ENCODE measurements at regions not wholly inside any gene's neighbourhood (a gene's known extent, or its start where the extent isn't known, plus 50 kb on each side); places are given as distances from the start of the nearest gene placed in this dataset.

DNA sequence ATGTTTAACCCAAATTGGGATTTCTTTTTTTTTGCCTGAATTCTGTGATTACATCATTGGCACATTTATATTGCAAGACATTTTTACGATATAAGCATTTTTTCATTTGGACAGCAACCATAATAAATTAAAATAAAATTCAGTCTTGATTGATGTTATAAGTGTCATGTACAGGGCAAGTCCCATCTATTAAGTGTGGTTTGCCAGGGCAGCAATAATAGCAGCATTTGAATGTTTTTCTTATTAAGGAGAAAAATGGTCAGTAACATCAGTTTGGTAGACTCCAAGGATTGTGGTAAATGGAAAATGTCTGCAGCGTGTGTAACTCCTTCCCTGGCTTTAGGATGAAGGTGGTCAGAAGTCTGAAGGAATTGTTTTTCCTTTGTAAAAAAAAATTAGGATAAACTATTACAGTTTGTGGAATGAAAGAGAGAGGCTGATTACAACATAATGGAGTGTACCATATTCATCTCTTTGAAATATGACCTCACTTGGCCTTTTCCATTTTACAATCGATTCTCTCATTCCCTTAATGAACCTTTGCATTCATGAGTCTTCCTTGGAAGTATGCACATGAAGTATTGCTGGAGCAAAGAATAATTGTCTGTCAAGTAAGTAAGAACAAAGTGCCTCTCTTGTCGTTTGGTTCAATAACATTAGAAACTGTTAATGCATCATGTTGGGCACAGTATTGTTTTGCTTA is 405.4 kb upstream of the THRB start:
- no peak for DNase-seq (ENCODE audit: insufficient read length, low spot score)
- no peak for FAIRE-seq

DNA sequence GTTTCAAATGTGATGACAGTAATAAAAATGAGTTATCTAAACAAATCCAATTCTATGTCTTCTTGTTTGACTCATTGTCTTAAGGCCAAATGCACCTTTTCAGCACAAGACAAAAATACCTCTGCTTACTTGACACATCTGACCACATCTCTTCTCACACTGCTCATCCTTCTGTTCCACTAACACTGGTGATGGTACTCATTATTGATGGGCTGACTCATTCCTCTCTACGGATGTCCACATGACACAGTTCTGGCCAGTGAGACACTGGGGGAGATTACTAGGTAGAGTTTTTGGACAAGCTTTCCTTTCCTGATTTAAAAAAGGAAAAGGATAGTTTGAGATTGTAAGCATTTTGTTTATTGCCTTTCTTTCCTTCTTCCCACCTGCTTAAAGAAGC is 410.6 kb upstream of the THRB start:
- DNase-seq (ENCODE audit: insufficient read length, low spot score) (no peak), FAIRE-seq (no peak)

GRCh38 chr3:24907106-24907505 is 412.5 kb upstream of the THRB start:
- no peak for FAIRE-seq

GRCh38 chr3:24911076-24911475 is 416.4 kb upstream of the THRB start:
- FAIRE-seq, result no peak
- no peak for DNase-seq (ENCODE audit: insufficient read length, low spot score)

More at GRCh38 chr3:24907106-24907505, 412.5 kb upstream of the THRB start:
- no peak for DNase-seq (ENCODE audit: insufficient read length, low spot score)

DNA sequence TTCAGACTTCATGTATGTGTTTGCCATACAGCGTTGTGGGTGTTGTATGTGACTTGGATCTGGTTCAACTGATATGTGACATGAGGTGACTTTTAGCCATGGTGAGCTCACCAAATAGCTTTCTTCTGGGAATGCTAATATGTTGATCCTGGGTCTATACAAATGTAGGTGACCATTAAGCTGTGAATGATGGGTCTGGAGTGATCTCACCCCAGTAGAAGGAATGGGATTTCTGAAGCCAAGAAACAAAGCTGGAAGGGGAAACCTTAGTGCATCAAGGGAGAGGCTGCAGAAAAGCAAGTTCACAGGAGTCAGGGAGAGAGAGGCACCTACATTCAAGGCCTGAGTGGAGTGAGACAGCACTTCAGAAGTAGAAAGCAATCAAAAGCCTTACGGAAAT is 421.0 kb upstream of the THRB start:
- DNase-seq (ENCODE audit: insufficient read length, low spot score) (no peak), FAIRE-seq (no peak)

DNA sequence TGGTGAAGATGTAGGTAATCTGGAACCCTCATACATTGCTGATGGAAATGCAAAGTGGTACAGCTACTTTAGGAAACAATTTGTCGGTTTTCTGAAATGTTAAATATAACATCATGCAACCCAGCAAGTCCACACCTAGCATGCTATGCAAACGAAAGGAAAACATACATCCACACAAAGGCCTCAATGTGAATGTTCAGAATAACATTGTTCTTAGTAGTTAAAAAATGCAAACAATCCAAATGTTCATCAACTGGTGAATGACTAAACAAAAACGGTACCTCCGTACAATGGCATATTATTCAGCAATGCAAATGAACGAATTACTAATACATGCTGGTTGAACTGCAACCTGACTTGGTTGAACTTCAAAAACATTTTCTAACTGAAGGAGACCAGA is 423.3 kb upstream of the THRB start:
- no peak for DNase-seq (ENCODE audit: insufficient read length, low spot score)
- no peak for FAIRE-seq

DNA sequence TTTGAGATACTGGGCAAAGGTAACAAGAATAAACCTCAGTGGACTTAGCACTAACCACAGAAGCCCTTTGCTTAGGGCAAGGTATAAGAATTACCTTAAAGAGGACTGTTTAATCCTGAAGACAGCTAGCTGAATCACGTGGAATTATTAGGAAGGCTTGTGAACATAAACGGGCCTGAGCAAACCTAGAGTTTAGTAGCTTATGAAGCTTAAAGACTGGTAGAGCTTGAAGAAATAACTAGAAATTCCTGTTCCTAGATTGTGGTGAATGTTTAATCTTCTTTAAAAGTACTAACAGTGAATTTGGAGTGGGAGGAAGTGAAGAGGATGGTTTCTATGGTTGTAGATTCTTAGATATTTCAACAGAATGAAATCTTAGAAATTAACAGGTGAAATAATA is 428.9 kb upstream of the THRB start:
- DNase-seq (ENCODE audit: insufficient read length, low spot score), result no peak
- FAIRE-seq, result no peak

- DNase-seq (ENCODE audit: insufficient read length, low spot score) (no peak), FAIRE-seq (no peak)
Measured at GRCh38 chr3:24929521-24929920, 434.9 kb upstream of the THRB start.

DNA sequence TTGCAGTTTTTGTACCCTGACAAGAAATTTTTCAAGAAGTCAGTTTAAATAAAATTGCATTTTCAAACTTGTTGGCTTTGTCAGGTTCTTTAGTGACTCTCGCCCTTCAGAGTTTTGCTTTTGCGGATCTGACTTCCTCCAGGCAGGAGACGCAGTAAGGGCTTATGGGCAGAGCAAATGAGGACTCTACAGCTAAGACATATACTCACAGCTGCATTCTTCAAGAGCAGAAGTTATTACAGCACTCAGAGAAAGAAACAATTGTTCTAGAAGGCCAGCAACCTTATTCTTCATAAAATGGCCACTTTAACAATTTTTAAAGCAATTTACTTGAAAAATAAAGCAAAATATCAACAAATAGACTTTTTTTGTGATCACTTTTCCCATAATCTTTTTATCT is 438.8 kb upstream of the THRB start:
- no peak for DNase-seq (ENCODE audit: insufficient read length, low spot score)
- FAIRE-seq, result no peak

DNA sequence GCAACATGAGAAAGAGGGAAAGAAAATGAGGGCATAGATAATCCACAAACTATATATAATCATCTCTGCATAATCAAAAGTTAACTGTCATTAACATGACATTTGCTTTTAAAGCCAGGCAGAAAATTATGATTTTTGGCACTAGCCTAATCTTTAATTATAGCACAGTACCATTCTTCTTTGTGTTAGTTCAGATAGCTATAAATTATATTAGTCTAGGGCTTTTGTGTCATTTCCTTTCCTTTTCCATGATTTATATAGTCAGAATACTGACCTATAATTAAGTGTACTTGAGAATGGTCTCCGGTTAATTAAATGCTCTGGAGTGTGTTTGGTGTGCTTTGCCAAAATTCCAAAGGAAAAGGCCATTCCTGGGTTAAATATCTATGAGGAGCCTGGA is 441.9 kb upstream of the THRB start:
- FAIRE-seq (no peak), DNase-seq (ENCODE audit: insufficient read length, low spot score) (no peak)

- DNase-seq (ENCODE audit: insufficient read length, low spot score), result no peak
- FAIRE-seq, result no peak
Measured at GRCh38 chr3:24937228-24937627, 442.6 kb upstream of the THRB start.

- FAIRE-seq, result no peak
- no peak for DNase-seq (ENCODE audit: insufficient read length, low spot score)
Measured at GRCh38 chr3:24937780-24938179, 443.1 kb upstream of the THRB start.

DNA sequence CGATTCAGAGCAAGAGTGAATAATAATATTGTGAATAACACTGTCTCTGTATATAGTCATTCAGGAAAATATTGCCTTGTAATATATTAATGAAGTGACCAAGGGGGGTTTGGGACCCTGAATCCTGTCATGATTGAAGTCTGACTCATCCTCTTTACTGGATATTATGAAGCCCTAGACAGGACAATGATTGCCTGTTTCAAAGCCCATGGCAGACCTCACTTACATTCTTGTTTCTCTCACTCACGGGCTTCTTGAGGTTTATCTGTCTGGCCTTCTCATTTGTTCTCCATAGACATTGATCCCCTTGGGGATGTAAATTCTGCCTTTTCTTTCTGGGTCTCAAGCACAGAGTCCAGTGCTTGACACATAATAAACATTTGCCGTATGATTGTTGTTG is 449.3 kb upstream of the THRB start:
- DNase-seq (ENCODE audit: insufficient read length, low spot score) (no peak), FAIRE-seq (no peak)

DNA sequence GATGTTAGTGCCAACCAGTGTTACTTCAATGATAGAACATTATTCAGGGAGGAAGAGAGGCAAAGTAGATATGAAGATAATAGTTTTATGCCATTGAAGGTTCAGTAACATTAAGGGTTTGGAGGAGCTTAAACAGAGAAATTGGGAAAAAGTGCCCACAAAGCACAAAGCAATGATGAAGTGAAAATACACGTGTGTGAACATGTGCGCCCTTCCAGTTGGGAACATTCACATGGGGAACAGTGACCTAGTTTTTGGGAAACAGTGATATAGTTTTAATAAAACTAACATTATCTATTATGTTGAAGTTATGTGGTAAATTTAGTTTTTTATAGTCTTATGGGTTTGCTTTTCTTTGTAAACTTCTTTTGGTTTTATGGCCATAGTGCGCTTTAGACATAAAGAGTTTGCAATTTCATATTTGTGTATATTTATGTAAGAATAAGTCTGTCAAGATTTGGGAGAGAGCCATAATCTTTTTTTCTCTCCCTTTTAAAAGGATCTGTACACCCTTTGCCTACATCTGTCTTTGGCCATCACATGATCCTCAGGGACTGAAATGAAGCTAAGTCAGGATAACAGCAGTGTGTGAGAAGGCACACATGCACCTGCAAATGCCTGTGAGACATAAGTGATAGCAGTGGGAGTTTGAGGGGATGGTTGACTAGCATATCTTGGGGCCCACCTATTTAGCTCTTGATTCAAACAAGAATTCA is 450.3 kb upstream of the THRB start:
- DNase-seq (ENCODE audit: insufficient read length, low spot score), result no peak
- no peak for FAIRE-seq

- no peak for FAIRE-seq
Measured at GRCh38 chr3:24945563-24945962, 450.9 kb upstream of the THRB start.

DNA sequence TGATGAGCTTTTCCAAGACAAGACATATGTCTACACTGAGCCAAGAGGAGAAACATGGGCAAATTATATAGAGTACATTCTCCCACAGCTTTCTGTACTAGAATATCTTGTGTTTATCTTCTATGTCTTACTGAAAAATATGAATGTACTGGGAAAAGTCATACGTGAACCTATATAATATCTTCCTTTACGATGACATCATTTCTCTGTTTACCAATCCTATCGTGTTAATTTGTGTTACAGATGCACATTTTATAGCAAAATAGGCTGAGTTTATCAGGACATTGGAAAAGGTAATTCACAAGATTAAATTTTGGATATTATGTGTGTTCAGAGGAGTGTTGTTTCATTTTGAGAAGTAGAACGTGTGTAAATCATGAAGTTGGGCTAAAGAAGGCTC is 452.5 kb upstream of the THRB start:
- DNase-seq (ENCODE audit: insufficient read length, low spot score), result no peak
- no peak for FAIRE-seq

More at GRCh38 chr3:24945563-24945962, 450.9 kb upstream of the THRB start:
- DNase-seq (ENCODE audit: insufficient read length, low spot score), result no peak

DNA sequence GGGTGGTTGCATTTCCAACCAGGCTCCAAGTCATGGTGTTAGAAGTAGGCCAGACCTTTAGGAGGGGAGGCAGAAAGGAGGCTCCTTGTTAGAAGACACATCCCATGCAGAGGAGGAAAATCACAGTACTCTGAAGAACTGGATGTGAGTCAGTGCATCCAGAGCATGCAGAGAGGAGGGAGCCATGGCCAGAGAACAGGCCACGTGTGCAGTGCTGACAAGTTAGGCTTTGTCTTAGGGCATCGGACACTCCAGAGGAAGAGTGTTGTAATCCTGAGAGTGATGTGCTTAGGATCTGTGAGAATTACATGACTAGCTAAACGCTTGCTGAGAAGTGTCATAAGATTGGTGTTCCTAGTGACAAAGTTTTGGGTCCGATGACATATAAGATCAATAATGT is 456.5 kb upstream of the THRB start:
- FAIRE-seq (no peak), DNase-seq (ENCODE audit: insufficient read length, low spot score) (no peak)

DNA sequence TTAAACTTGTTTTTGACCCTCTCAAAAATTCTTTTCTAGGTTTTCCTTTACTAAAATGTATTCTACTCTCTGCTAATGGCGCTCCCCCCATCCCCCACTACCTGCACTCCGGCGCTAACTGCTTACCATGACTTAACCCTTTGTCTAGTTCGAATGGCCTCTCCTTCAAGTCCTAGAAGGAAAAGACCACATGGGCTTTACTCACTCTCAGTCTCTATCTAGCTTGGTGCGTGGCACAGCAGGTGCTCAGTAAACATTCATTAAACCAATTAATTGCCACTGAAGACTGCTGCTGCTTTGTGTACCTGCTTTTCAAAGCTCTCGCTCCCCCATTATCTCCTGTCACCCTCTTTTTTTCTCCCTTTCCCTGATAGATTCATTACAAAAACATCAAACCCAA is 457.7 kb upstream of the THRB start:
- DNase-seq (ENCODE audit: insufficient read length, low spot score), result no peak

DNA sequence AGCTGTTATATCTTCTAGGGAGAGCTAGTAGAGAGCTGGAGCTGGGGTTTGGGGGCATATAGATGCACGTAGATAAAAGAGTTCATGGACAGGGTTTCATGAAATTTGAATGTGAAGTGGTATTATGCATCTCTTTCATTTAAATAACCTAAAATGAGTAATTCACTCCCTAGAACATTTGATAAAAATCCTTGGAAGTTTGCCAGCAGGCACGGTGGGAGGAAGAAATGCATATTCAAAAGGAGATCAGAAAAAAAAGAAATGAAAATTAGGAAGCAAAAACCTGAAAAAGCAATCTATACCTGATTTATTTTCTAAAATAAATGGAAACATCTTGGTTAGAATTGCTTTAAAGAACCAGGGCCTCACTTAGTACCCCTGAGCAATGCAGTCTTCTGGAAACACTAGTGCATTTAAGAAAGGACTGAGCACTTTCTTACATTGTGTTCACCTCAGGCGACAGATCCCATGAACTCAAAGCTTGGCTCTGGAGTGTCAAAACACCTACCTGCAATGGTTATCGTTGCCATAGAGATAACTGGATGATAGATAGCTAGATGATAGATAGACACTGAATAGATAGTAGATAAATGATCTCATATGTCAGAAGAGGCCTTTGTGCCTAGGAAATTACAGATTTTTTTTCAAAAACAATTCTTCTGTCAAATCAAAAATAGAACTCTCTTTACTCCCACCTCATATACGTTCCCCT is 458.6 kb upstream of the THRB start:
- DNase-seq (ENCODE audit: insufficient read length, low spot score), result no peak
- FAIRE-seq, result no peak

More for the DNA sequence above, 457.7 kb upstream of the THRB start:
- FAIRE-seq, result no peak

GRCh38 chr3:24956613-24957012 is 462.0 kb upstream of the THRB start:
- FAIRE-seq (no peak), DNase-seq (ENCODE audit: insufficient read length, low spot score) (no peak)

GRCh38 chr3:24958271-24958670 is 463.6 kb upstream of the THRB start:
- DNase-seq (ENCODE audit: insufficient read length, low spot score) (no peak), FAIRE-seq (no peak)

GRCh38 chr3:24958910-24959447 is 464.3 kb upstream of the THRB start:
- FAIRE-seq, result no peak
- DNase-seq (ENCODE audit: insufficient read length, low spot score), result no peak
